ENCODE measurements at regions not wholly inside any gene's neighbourhood (a gene's known extent, or its start where the extent isn't known, plus 50 kb on each side); places are given as distances from the start of the nearest gene placed in this dataset.

GRCh38 chr14:95818581-95818980 lies 58.1 kb upstream of the TUNAR start:
- Mint-ChIP-seq H3K9me3 (peaks cover 8% of the 10 kb centered on the region), H3K36me3 (ENCODE audit: low read depth) (no peaks in the 10 kb centered on the region), H3K4me1 (ENCODE audit: low read depth) (no peaks in the 10 kb centered on the region), H3K27me3 (peaks cover 71% of the 10 kb centered on the region), H3K4me3 (no peak overlapping the region), H3K27ac (no peak overlapping the region)

- Mint-ChIP-seq H3K4me3 (no peak overlapping the region), H3K27ac (no peak overlapping the region), H3K27me3 (peaks cover 62% of the 10 kb centered on the region), H3K4me1 (ENCODE audit: low read depth) (no peaks in the 10 kb centered on the region), H3K9me3 (peaks cover 8% of the 10 kb centered on the region), H3K36me3 (ENCODE audit: low read depth) (no peaks in the 10 kb centered on the region)
Measured at GRCh38 chr14:95817271-95817670, 59.4 kb upstream of the TUNAR start.

- H3K9me3 Mint-ChIP-seq: peaks cover 8% of the 10 kb centered on the region
Measured at GRCh38 chr14:95816539-95816938, 60.1 kb upstream of the TUNAR start.

GRCh38 chr14:95815226-95815690 lies 61.4 kb upstream of the TUNAR start:
- no peaks in the 10 kb centered on the region for H3K36me3 Mint-ChIP-seq (ENCODE audit: low read depth)
- no peak overlapping the region for H3K27ac Mint-ChIP-seq
- no peak overlapping the region for H3K4me3 Mint-ChIP-seq
- peaks cover 53% of the 10 kb centered on the region for H3K27me3 Mint-ChIP-seq
- no peaks in the 10 kb centered on the region for H3K4me1 Mint-ChIP-seq (ENCODE audit: low read depth)
- H3K9me3 Mint-ChIP-seq: peaks cover 4% of the 10 kb centered on the region

More at GRCh38 chr14:95816539-95816938, 60.1 kb upstream of the TUNAR start:
- no peaks in the 10 kb centered on the region for H3K4me1 Mint-ChIP-seq (ENCODE audit: low read depth)
- no peaks in the 10 kb centered on the region for H3K36me3 Mint-ChIP-seq (ENCODE audit: low read depth)
- no peak overlapping the region for H3K4me3 Mint-ChIP-seq
- no peak overlapping the region for H3K27ac Mint-ChIP-seq
- peaks cover 55% of the 10 kb centered on the region for H3K27me3 Mint-ChIP-seq

GRCh38 chr14:95814363-95815225 lies 62.0 kb upstream of the TUNAR start:
- Mint-ChIP-seq H3K36me3 (ENCODE audit: low read depth) (no peaks in the 10 kb centered on the region), H3K4me3 (no peak overlapping the region), H3K27me3 (peaks cover 49% of the 10 kb centered on the region), H3K9me3 (no peaks in the 10 kb centered on the region), H3K27ac (no peak overlapping the region), H3K4me1 (ENCODE audit: low read depth) (no peaks in the 10 kb centered on the region)

- peaks cover 4% of the 10 kb centered on the region for H3K9me3 Mint-ChIP-seq
- no peaks in the 10 kb centered on the region for H3K36me3 Mint-ChIP-seq (ENCODE audit: low read depth)
- no peak overlapping the region for H3K27ac Mint-ChIP-seq
- peaks cover 44% of the 10 kb centered on the region for H3K27me3 Mint-ChIP-seq
- no peak overlapping the region for H3K4me3 Mint-ChIP-seq
- H3K4me1 Mint-ChIP-seq (ENCODE audit: low read depth): no peaks in the 10 kb centered on the region
Measured at GRCh38 chr14:95811813-95812212, 64.8 kb upstream of the TUNAR start.

- Mint-ChIP-seq H3K9me3 (peaks cover 12% of the 10 kb centered on the region), H3K4me1 (ENCODE audit: low read depth) (no peaks in the 10 kb centered on the region), H3K36me3 (ENCODE audit: low read depth) (no peaks in the 10 kb centered on the region), H3K27ac (no peak overlapping the region), H3K4me3 (no peak overlapping the region), H3K27me3 (peaks cover 22% of the 10 kb centered on the region)
Measured at GRCh38 chr14:95808371-95808770, 68.3 kb upstream of the TUNAR start.

- Mint-ChIP-seq H3K4me3 (no peak overlapping the region), H3K4me1 (ENCODE audit: low read depth) (no peaks in the 10 kb centered on the region), H3K27ac (no peak overlapping the region), H3K27me3 (peaks cover 25% of the 10 kb centered on the region), H3K36me3 (ENCODE audit: low read depth) (no peaks in the 10 kb centered on the region), H3K9me3 (peaks cover 5% of the 10 kb centered on the region)
Measured at GRCh38 chr14:95796788-95797187, 79.8 kb upstream of the TUNAR start.

GRCh38 chr14:95787941-95788340 lies 74.0 kb upstream of the TCL1A start:
- Mint-ChIP-seq H3K4me1 (ENCODE audit: low read depth) (no peaks in the 10 kb centered on the region), H3K9me3 (no peaks in the 10 kb centered on the region), H3K36me3 (ENCODE audit: low read depth) (no peaks in the 10 kb centered on the region), H3K27ac (no peak overlapping the region), H3K27me3 (peaks cover 17% of the 10 kb centered on the region), H3K4me3 (no peak overlapping the region)

- H3K4me3 Mint-ChIP-seq: no peak overlapping the region
Measured at GRCh38 chr14:95786566-95786965, 72.6 kb upstream of the TCL1A start.

GRCh38 chr14:95784137-95784536 lies 70.2 kb upstream of the TCL1A start:
- Mint-ChIP-seq H3K27me3 (peaks cover 13% of the 10 kb centered on the region), H3K4me1 (ENCODE audit: low read depth) (no peaks in the 10 kb centered on the region), H3K4me3 (no peak overlapping the region), H3K9me3 (no peaks in the 10 kb centered on the region), H3K36me3 (ENCODE audit: low read depth) (no peaks in the 10 kb centered on the region), H3K27ac (no peak overlapping the region)

More at GRCh38 chr14:95786566-95786965, 72.6 kb upstream of the TCL1A start:
- Mint-ChIP-seq H3K27ac (no peak overlapping the region), H3K4me1 (ENCODE audit: low read depth) (no peaks in the 10 kb centered on the region), H3K27me3 (peaks cover 16% of the 10 kb centered on the region), H3K9me3 (no peaks in the 10 kb centered on the region), H3K36me3 (ENCODE audit: low read depth) (no peaks in the 10 kb centered on the region)

- Mint-ChIP-seq H3K27ac (no peak overlapping the region), H3K27me3 (peaks cover 10% of the 10 kb centered on the region), H3K9me3 (no peaks in the 10 kb centered on the region), H3K4me1 (ENCODE audit: low read depth) (no peaks in the 10 kb centered on the region), H3K4me3 (no peak overlapping the region), H3K36me3 (ENCODE audit: low read depth) (no peaks in the 10 kb centered on the region)
Measured at GRCh38 chr14:95776798-95777534, 63.0 kb upstream of the TCL1A start.

GRCh38 chr14:95774265-95775160 lies 60.6 kb upstream of the TCL1A start:
- H3K27me3 Mint-ChIP-seq: peaks cover 13% of the 10 kb centered on the region
- no peak overlapping the region for H3K4me3 Mint-ChIP-seq
- H3K27ac Mint-ChIP-seq: no peak overlapping the region
- no peaks in the 10 kb centered on the region for H3K4me1 Mint-ChIP-seq (ENCODE audit: low read depth)
- H3K36me3 Mint-ChIP-seq (ENCODE audit: low read depth): no peaks in the 10 kb centered on the region
- no peaks in the 10 kb centered on the region for H3K9me3 Mint-ChIP-seq

- no peak overlapping the region for H3K4me3 Mint-ChIP-seq
- H3K4me1 Mint-ChIP-seq (ENCODE audit: low read depth): no peaks in the 10 kb centered on the region
- no peaks in the 10 kb centered on the region for H3K36me3 Mint-ChIP-seq (ENCODE audit: low read depth)
- H3K27me3 Mint-ChIP-seq: peaks cover 26% of the 10 kb centered on the region
- no peaks in the 10 kb centered on the region for H3K9me3 Mint-ChIP-seq
- no peak overlapping the region for H3K27ac Mint-ChIP-seq
Measured at GRCh38 chr14:95770777-95771176, 56.9 kb upstream of the TCL1A start.

All from stimulated activated naive CD8-positive, alpha-beta T cell treated with anti-CD3 and anti-CD28 coated beads, Interleukin-15, Interleukin-2, amounts not matched to agents 100 ng/mL and 50 ng/mL, for 24 hours (primary cell).